HG02798 (cell line): ENCODE measurements at regions not wholly inside any gene's neighbourhood (a gene's known extent, or its start where the extent isn't known, plus 50 kb on each side); places are given as distances from the start of the nearest gene placed in this dataset.

ENCODE experiments used
- ATAC-seq: cut with Tn5 transposase; IDR thresholded peaks from one replicate; pipeline ENCODE4 v1.9.1; 2021; ENCODE audit warnings: mild to moderate bottlenecking; ENCODE audit not compliant: unreplicated experiment, poor library complexity

GRCh38 chrX:98480606-98481005 lies 1596.9 kb downstream of the RPA4 start:
- ATAC-seq: no peak

GRCh38 chrX:98481636-98482035 lies 1597.9 kb downstream of the RPA4 start:
- no peak for ATAC-seq

GRCh38 chrX:98490670-98491069 lies 1607.0 kb downstream of the RPA4 start:
- no peak for ATAC-seq

- ATAC-seq: no peak
These were observed 1617.7 kb downstream of the RPA4 start for GRCh38 chrX:98501426-98501825.

GRCh38 chrX:98506907-98507306 lies 1623.2 kb downstream of the RPA4 start:
- no peak for ATAC-seq

- ATAC-seq: no peak
These were observed 1630.3 kb downstream of the RPA4 start for GRCh38 chrX:98514032-98514431.

GRCh38 chrX:98516120-98516519 lies 1632.4 kb downstream of the RPA4 start:
- ATAC-seq: no peak

GRCh38 chrX:98523026-98523425 lies 1639.3 kb downstream of the RPA4 start:
- ATAC-seq: no peak

GRCh38 chrX:98523521-98523920 lies 1639.8 kb downstream of the RPA4 start:
- ATAC-seq: no peak

GRCh38 chrX:98548519-98548918 lies 1664.8 kb downstream of the RPA4 start:
- no peak for ATAC-seq

GRCh38 chrX:98568795-98569194 lies 1685.1 kb downstream of the RPA4 start:
- ATAC-seq: no peak

GRCh38 chrX:98605941-98606340 lies 1722.2 kb downstream of the RPA4 start:
- ATAC-seq: no peak

- no peak for ATAC-seq
These were observed 1724.0 kb downstream of the RPA4 start for GRCh38 chrX:98607739-98608138.

- ATAC-seq: no peak
These were observed 1743.9 kb downstream of the RPA4 start for GRCh38 chrX:98627645-98628044.

- ATAC-seq: no peak
These were observed 1753.7 kb downstream of the RPA4 start for GRCh38 chrX:98637451-98637850.

- no peak for ATAC-seq
These were observed 1762.6 kb downstream of the RPA4 start for GRCh38 chrX:98646351-98646750.

GRCh38 chrX:98654565-98654964 lies 1755.5 kb downstream of the PCDH19 start:
- no peak for ATAC-seq
